HCT116 (cell line): ENCODE measurements at regions not wholly inside any gene's neighbourhood (a gene's known extent, or its start where the extent isn't known, plus 50 kb on each side); places are given as distances from the start of the nearest gene placed in this dataset.

Experiments used
- ATAC-seq: fragments of 200-7000 bp; cut with Tn5 transposase; 2 replicates; pipeline ENCODE4 v1.9.1; 2020; ENCODE audit warnings: mild to moderate bottlenecking, moderate library complexity
- BruUV-seq: library from RNA; stranded (reverse); fragments of 400-500 nt; replicated peaks from 2 replicates; lab custom pipeline; 2021; lab: Mats Ljungman, UMichigan
- CTCF ChIA-PET: fragments of 300-600 bp; sonication (Branson Sonifier 250); formaldehyde crosslinking; loops from one replicate; lab custom pipeline; 2021; ENCODE audit warnings: antibody characterized with exemption; lab: Charles Lee
- POLR2A ChIA-PET: fragments of 300-600, 350-600 bp; sonication (Branson Sonifier 250); formaldehyde crosslinking; loops from one replicate; lab custom pipeline; 2021; ENCODE audit warnings: antibody characterized with exemption; lab: Charles Lee
- RAD21 ChIA-PET, 2 experiments: fragments of 300-600 bp; sonication (Branson Sonifier 250); formaldehyde crosslinking; loops; one replicate each; lab custom pipeline; 2023; ENCODE audit warnings: low total read pairs in 2 of 2; ENCODE audit not compliant: uncharacterized antibody in 2 of 2, unreplicated experiment in 2 of 2, low non-redundant PET in 1 of 2; lab: Charles Lee
- DNase-seq: peaks from one replicate; pipeline ENCODE4 v3.0.0-alpha.2; 2010; ENCODE audit warnings: low read depth, low spot score
- H2AFZ ChIP-seq: fragments of 200-600 bp; shearing (Covaris generic), sonication (generic); 2 replicates; pipeline ENCODE4 v1.6.1; 2017; ENCODE audit warnings: low read depth, mixed run types, mixed read lengths, antibody characterized with exemption, low read length; ENCODE audit not compliant: poor library complexity, severe bottlenecking
- H3K27ac ChIP-seq: 2 replicates; pipeline ENCODE4 v1.5.1; 2012; ENCODE audit warnings: low read depth, low read length
- H3K27me3 ChIP-seq: fragments of 200-600 bp; sonication (generic); 2 replicates; pipeline ENCODE4 v1.6.1; 2016; ENCODE audit warnings: mixed run types, low read length, mixed read lengths; ENCODE audit not compliant: insufficient read depth
- H3K36me3 ChIP-seq, 2 experiments: fragments of 200-500 bp in 1 of 2; fragments of 200-600 bp in 1 of 2; sonication (Bioruptor generic) in 1 of 2; sonication (generic) in 1 of 2; 2 replicates each; pipeline versions ENCODE4 v1.5.1 to v1.6.1; 2014 to 2016; ENCODE audit warnings: low read length in 2 of 2, inconsistent platforms in 1 of 2, mixed read lengths in 1 of 2, mixed run types in 1 of 2; ENCODE audit not compliant: insufficient read depth in 2 of 2, control insufficient read depth in 1 of 2
- H3K4me1 ChIP-seq, 2 experiments: fragments of 200-600 bp in 1 of 2; sonication (generic) in 1 of 2; 2 replicates each; pipeline versions ENCODE4 v1.5.1 to v1.6.1; 2012 to 2017; ENCODE audit warnings: low read length in 2 of 2, inconsistent platforms in 1 of 2, mild to moderate bottlenecking in 1 of 2, mixed read lengths in 1 of 2, mixed run types in 1 of 2, moderate library complexity in 1 of 2; ENCODE audit not compliant: insufficient read depth in 2 of 2, control insufficient read depth in 1 of 2
- H3K4me2 ChIP-seq: fragments of 200-600 bp; sonication (generic); 2 replicates; pipeline ENCODE4 v1.6.1; 2017; ENCODE audit warnings: mixed run types, low read length, mixed read lengths
- H3K4me3 ChIP-seq, 2 experiments: fragments of 200-600 bp in 1 of 2; sonication (generic) in 1 of 2; replicated peaks in 1 of 2; 2 replicates each; pipeline ENCODE4 v1.5.1; 2011 to 2016; ENCODE audit warnings: low read length in 2 of 2, control low read depth in 1 of 2, low read depth in 1 of 2, mild to moderate bottlenecking in 1 of 2, mixed read lengths in 1 of 2, mixed run types in 1 of 2
- H3K79me2 ChIP-seq: fragments of 200-600 bp; sonication (generic); 2 replicates; pipeline ENCODE4 v1.6.1; 2017; ENCODE audit warnings: mild to moderate bottlenecking, mixed run types, low read length, moderate library complexity, mixed read lengths; ENCODE audit not compliant: insufficient read depth
- H3K9ac ChIP-seq: fragments of 200-600 bp; sonication (generic); 2 replicates; pipeline ENCODE4 v1.6.1; 2016; ENCODE audit warnings: low read length, mixed read lengths
- H3K9me2 ChIP-seq: fragments of 200-600 bp; sonication (generic), shearing (Covaris generic); 2 replicates; pipeline ENCODE4 v1.6.1; 2017; ENCODE audit warnings: mixed run types, mild to moderate bottlenecking, moderate library complexity; ENCODE audit not compliant: insufficient read depth
- H3K9me3 ChIP-seq, 2 experiments: fragments of 200-500 bp in 1 of 2; fragments of 200-600 bp in 1 of 2; sonication (Bioruptor generic) in 1 of 2; sonication (generic) in 1 of 2; 2 replicates each; pipeline ENCODE4 v1.6.1; 2014 to 2017; ENCODE audit warnings: low read length in 2 of 2, mixed read lengths in 2 of 2, inconsistent platforms in 1 of 2, low read depth in 1 of 2, mild to moderate bottlenecking in 1 of 2, mixed run types in 1 of 2, moderate library complexity in 1 of 2; ENCODE audit not compliant: control insufficient read depth in 1 of 2, insufficient read depth in 1 of 2
- H4K20me1 ChIP-seq: fragments of 200-600 bp; sonication (generic), shearing (Covaris generic); 2 replicates; pipeline ENCODE4 v1.6.1; 2017; ENCODE audit warnings: mixed run types, mild to moderate bottlenecking, moderate library complexity; ENCODE audit not compliant: insufficient read depth
- CEBPB ChIP-seq: IDR thresholded peaks from 2 replicates; pipeline ENCODE4 v1.6.1; 2012; ENCODE audit warnings: low read depth
- EGR1 ChIP-seq: IDR thresholded peaks from 2 replicates; pipeline ENCODE4 v1.6.1; 2012; ENCODE audit warnings: low read depth
- ELF1 ChIP-seq: IDR thresholded peaks from 2 replicates; pipeline ENCODE4 v1.6.1; 2012; ENCODE audit warnings: low read depth, borderline replicate concordance
- EZH2phosphoT487 ChIP-seq: fragments of 200-600 bp; IDR thresholded peaks from 2 replicates; pipeline ENCODE4 v1.6.1; 2018; ENCODE audit warnings: antibody characterized with exemption, borderline replicate concordance
- FOSL1 ChIP-seq: IDR thresholded peaks from 2 replicates; pipeline ENCODE4 v1.6.1; 2012; ENCODE audit warnings: low read depth
- POLR2A ChIP-seq: IDR thresholded peaks from 2 replicates; pipeline ENCODE4 v1.7.0; 2011; ENCODE audit warnings: borderline replicate concordance; ENCODE audit not compliant: insufficient read depth, insufficient read length; ENCODE audit errors: extremely low read depth
- RAD21 ChIP-seq: IDR thresholded peaks from 2 replicates; pipeline ENCODE4 v1.6.1; 2012; ENCODE audit warnings: low read depth, mild to moderate bottlenecking
- SIN3A ChIP-seq: IDR thresholded peaks from 2 replicates; pipeline ENCODE4 v1.6.1; 2012; ENCODE audit warnings: low read depth
- SP1 ChIP-seq: IDR thresholded peaks from 2 replicates; pipeline ENCODE4 v1.6.1; 2012; ENCODE audit warnings: low read depth
- SRF ChIP-seq: IDR thresholded peaks from 2 replicates; pipeline ENCODE4 v1.6.1; 2012; ENCODE audit warnings: low read depth
- YY1 ChIP-seq: IDR thresholded peaks from 2 replicates; pipeline ENCODE4 v1.6.1; 2011; ENCODE audit warnings: low read length, low read depth, moderate library complexity, mild to moderate bottlenecking; ENCODE audit not compliant: insufficient replicate concordance; ENCODE audit errors: extremely low read depth
- ZNF274 ChIP-seq: fragments of 200-500 bp; sonication (Bioruptor generic); IDR thresholded peaks from 2 replicates; pipeline ENCODE4 v1.6.1; 2014; ENCODE audit warnings: mild to moderate bottlenecking, low read depth, low read length, inconsistent platforms
- intact Hi-C: fragments of 100-400 bp; cut with micrococcal nuclease; formaldehyde crosslinking; loops from 2 replicates; pipeline ENCODE4 v1.10.0; 2022
- TF ChIP-seq, protein P1 (sequence below): IDR thresholded peaks from 2 replicates; pipeline ENCODE4 v1.6.1; 2012
- TF ChIP-seq, protein P2 (sequence below): IDR thresholded peaks from 2 replicates; pipeline ENCODE4 v1.6.1; 2012; ENCODE audit warnings: low read depth
- TF ChIP-seq, protein P3 (sequence below): IDR thresholded peaks from 2 replicates; pipeline ENCODE4 v1.6.1; 2012

DNA sequence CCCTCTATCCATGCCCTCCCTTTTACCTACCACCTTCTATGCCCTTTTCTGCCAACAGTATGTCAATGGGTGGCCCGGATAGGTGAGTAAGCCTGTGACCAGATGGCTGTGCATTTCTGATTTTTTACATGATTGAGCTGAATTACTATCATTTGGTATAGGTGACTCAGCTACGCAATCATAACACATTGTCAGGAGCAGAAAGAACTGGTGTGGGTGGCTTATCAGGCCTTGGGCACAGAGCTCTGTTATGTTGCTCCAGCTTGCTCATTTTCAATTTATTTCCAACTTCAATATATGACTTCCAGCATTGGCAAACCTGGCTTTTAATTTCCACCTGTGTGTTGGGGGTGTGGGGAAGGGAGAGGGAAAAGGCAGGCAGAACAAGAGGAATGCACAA, 86.6 kb upstream of the AGBL1 start:
- Histone ChIP-seq H3K4me3 (no peak overlapping the region), H4K20me1 (no peaks in the 10 kb centered on the region), H3K27ac (no peak overlapping the region), H3K4me2 (no peak overlapping the region), H3K79me2 (no peaks in the 10 kb centered on the region), H3K4me1 (no peaks in the 10 kb centered on the region), H3K9ac (no peak overlapping the region), H3K9me2 (no peaks in the 10 kb centered on the region), H2AFZ (no peak overlapping the region), H3K9me3 (no peaks in the 10 kb centered on the region), H3K36me3 (no peaks in the 10 kb centered on the region), H3K27me3 (peaks cover 9% of the 10 kb centered on the region)
- CTCF ChIA-PET: no interaction called here
- no TSS peak for BruUV-seq
- intact Hi-C loops: no loop called here
- no peak for DNase-seq
- POLR2A ChIA-PET: no interaction called here
- RAD21 ChIA-PET: no interaction called here
- no peak for ATAC-seq
- TF ChIP-seq RAD21 (no peak), POLR2A (no peak)
- TF ChIP-seq, protein P1, sequence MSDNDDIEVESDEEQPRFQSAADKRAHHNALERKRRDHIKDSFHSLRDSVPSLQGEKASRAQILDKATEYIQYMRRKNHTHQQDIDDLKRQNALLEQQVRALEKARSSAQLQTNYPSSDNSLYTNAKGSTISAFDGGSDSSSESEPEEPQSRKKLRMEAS: no peak

DNA sequence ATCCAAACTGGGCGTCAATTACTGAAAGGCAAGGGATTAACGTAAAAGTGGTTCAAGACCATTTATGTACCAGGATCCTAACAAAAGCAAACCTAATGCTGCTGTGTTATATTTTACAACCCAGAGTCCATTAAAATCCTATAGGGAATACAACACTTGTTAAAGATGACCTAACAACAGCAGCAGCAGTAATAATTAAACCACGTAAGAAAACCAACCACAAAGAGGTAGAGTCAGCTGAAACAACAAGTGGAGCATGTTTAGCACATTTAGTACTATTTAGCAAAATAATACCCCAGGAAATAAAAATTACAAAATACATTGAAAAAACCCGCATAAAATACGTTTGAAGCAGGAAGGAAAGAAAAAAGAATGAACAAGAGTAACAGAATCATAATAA, 82.1 kb upstream of the AGBL1 start:
- no peak overlapping the region for H2AFZ ChIP-seq
- BruUV-seq: no TSS peak
- H3K36me3 ChIP-seq: no peaks in the 10 kb centered on the region
- H3K79me2 ChIP-seq: no peaks in the 10 kb centered on the region
- no peak for DNase-seq
- H3K27me3 ChIP-seq: peaks cover 13% of the 10 kb centered on the region
- H3K4me3 ChIP-seq: no peak overlapping the region
- intact Hi-C loops: no loop called here
- H3K9me2 ChIP-seq: no peaks in the 10 kb centered on the region
- RAD21 ChIA-PET: no interaction called here
- no peaks in the 10 kb centered on the region for H3K9me3 ChIP-seq
- CTCF ChIA-PET: no interaction called here
- H3K4me1 ChIP-seq: no peaks in the 10 kb centered on the region
- no peak for ATAC-seq
- POLR2A ChIA-PET: no interaction called here
- no peak overlapping the region for H3K9ac ChIP-seq
- no peak overlapping the region for H3K4me2 ChIP-seq
- TF ChIP-seq SIN3A (no peak), POLR2A (no peak), EZH2phosphoT487 (no peak), YY1 (no peak), CEBPB (no peak), SRF (no peak), RAD21 (no peak), EGR1 (no peak), FOSL1 (no peak), SP1 (no peak), ELF1 (no peak), ZNF274 (no peak)
- TF ChIP-seq, protein P2, sequence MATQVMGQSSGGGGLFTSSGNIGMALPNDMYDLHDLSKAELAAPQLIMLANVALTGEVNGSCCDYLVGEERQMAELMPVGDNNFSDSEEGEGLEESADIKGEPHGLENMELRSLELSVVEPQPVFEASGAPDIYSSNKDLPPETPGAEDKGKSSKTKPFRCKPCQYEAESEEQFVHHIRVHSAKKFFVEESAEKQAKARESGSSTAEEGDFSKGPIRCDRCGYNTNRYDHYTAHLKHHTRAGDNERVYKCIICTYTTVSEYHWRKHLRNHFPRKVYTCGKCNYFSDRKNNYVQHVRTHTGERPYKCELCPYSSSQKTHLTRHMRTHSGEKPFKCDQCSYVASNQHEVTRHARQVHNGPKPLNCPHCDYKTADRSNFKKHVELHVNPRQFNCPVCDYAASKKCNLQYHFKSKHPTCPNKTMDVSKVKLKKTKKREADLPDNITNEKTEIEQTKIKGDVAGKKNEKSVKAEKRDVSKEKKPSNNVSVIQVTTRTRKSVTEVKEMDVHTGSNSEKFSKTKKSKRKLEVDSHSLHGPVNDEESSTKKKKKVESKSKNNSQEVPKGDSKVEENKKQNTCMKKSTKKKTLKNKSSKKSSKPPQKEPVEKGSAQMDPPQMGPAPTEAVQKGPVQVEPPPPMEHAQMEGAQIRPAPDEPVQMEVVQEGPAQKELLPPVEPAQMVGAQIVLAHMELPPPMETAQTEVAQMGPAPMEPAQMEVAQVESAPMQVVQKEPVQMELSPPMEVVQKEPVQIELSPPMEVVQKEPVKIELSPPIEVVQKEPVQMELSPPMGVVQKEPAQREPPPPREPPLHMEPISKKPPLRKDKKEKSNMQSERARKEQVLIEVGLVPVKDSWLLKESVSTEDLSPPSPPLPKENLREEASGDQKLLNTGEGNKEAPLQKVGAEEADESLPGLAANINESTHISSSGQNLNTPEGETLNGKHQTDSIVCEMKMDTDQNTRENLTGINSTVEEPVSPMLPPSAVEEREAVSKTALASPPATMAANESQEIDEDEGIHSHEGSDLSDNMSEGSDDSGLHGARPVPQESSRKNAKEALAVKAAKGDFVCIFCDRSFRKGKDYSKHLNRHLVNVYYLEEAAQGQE: no peak
- TF ChIP-seq, protein P3, sequence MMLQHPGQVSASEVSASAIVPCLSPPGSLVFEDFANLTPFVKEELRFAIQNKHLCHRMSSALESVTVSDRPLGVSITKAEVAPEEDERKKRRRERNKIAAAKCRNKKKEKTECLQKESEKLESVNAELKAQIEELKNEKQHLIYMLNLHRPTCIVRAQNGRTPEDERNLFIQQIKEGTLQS: no peak
- no peaks in the 10 kb centered on the region for H4K20me1 ChIP-seq
- no peak overlapping the region for H3K27ac ChIP-seq
